Right lobe of liver (tissue), 6 donors: ENCODE measurements at regions not wholly inside any gene's neighbourhood (a gene's known extent, or its start where the extent isn't known, plus 50 kb on each side); places are given as distances from the start of the nearest gene placed in this dataset.

Experiments
- ATAC-seq, 4 donors: fragments of 200-7000 bp; cut with Tn5 transposase; one replicate each; pipeline ENCODE4 v1.9.1; 2020; ENCODE audit warnings: mild to moderate bottlenecking in 4 of 4, moderate library complexity in 4 of 4
- DNase-seq, 3 donors: peaks; one replicate each; pipeline ENCODE4 v3.0.0-alpha.2; 2020
- H3K27ac ChIP-seq, 3 donors: fragments of 200-600 bp; one replicate each; pipeline ENCODE4 v1.8.0; 2022
- H3K27me3 ChIP-seq, 2 donors: fragments of 200-600 bp; one replicate each; pipeline ENCODE4 v1.8.0; 2022
- H3K36me3 ChIP-seq, 4 donors: fragments of 200-600 bp; sonication (generic) in 1 of 4; one replicate each; pipeline versions ENCODE4 v1.5.1 to v1.8.0; 2017 to 2022; ENCODE audit warnings: control low read depth in 1 of 4
- H3K4me1 ChIP-seq, 4 donors: fragments of 200-600 bp; sonication (generic) in 1 of 4; one replicate each; pipeline versions ENCODE4 v1.5.1 to v1.8.0; 2017 to 2022; ENCODE audit warnings: control low read depth in 1 of 4
- H3K4me3 ChIP-seq, 3 donors: fragments of 200-600 bp; one replicate each; pipeline ENCODE4 v1.8.0; 2022
- H3K9me3 ChIP-seq, 4 donors: fragments of 200-600 bp; sonication (generic) in 1 of 4; one replicate each; pipeline versions ENCODE4 v1.5.1 to v1.8.0; 2017 to 2022; ENCODE audit warnings: control low read depth in 1 of 4
- CTCF ChIP-seq, 4 donors: fragments of 200-600 bp in 3 of 4; fragments of 450-650 bp in 1 of 4; IDR thresholded peaks; one replicate each; pipeline versions ENCODE4 v1.5.1 to v1.8.0; 2016 to 2022; ENCODE audit warnings: antibody characterized with exemption in 4 of 4, mild to moderate bottlenecking in 2 of 4
- POLR2A ChIP-seq: fragments of 450-650 bp; IDR thresholded peaks from one replicate; pipeline ENCODE4 v1.6.1; 2017; ENCODE audit warnings: antibody characterized with exemption, mild to moderate bottlenecking
- WGBS: methylation state at CpG from one replicate; pipeline ENCODE4 v1.1.6; 2018; ENCODE audit warnings: low coverage, low lambda C conversion rate; ENCODE audit not compliant: insufficient coverage; ENCODE audit errors: missing lambda C conversion rate; 5-methylcytosine and 5-hydroxymethylcytosine counted together
- intact Hi-C, 2 donors: fragments of 100-400 bp; cut with DNase I; formaldehyde crosslinking; loops; one replicate each; pipeline versions ENCODE4 v1.11.2 to v1.14.1; 2022
- donor health status: DM: no; HTN: yes; CAD: no.
- donor health status: DM: no; HTN: no; CAD: no.
- donor health status: DM: no; HTN: no; CAD: no.
- donor health status: DM: no; HTN: yes; CAD: no.
- donor health status: DM: no; HTN: yes; CAD: no.

GRCh38 chr12:48263617-48264016 lies 60.5 kb upstream of the OR10AD1 start:
- intact Hi-C loops: no loop called here
- ATAC-seq: no peak
- WGBS: 36% methylated on average over 1 of the region's 1 CpG
- H3K9me3 ChIP-seq: no peaks in the 10 kb centered on the region
- TF ChIP-seq CTCF (IDR thresholded peaks at IDR 0.05) (no peak), POLR2A (no peak)
- no peak overlapping the region for H3K27ac ChIP-seq
- no peaks in the 10 kb centered on the region for H3K4me1 ChIP-seq
- no peaks in the 10 kb centered on the region for H3K36me3 ChIP-seq
- no peak overlapping the region for H3K4me3 ChIP-seq
- DNase-seq: no peak
- H3K27me3 ChIP-seq: no peaks in the 10 kb centered on the region

GRCh38 chr12:48261773-48262172 lies 58.7 kb upstream of the OR10AD1 start:
- Histone ChIP-seq H3K27me3 (no peaks in the 10 kb centered on the region), H3K27ac (no peak overlapping the region), H3K4me3 (no peak overlapping the region), H3K36me3 (no peaks in the 10 kb centered on the region), H3K9me3 (no peaks in the 10 kb centered on the region), H3K4me1 (no peaks in the 10 kb centered on the region)
- ATAC-seq (no peak), DNase-seq (no peak)
- 48% methylated on average over 2 of the region's 2 CpGs for WGBS
- no peak for TF ChIP-seq CTCF (IDR thresholded peaks at IDR 0.05)
- TF ChIP-seq POLR2A: no peak
- intact Hi-C loops: no loop called here
